ENCODE measurements at regions not wholly inside any gene's neighbourhood (a gene's known extent, or its start where the extent isn't known, plus 50 kb on each side); places are given as distances from the start of the nearest gene placed in this dataset.

DNA sequence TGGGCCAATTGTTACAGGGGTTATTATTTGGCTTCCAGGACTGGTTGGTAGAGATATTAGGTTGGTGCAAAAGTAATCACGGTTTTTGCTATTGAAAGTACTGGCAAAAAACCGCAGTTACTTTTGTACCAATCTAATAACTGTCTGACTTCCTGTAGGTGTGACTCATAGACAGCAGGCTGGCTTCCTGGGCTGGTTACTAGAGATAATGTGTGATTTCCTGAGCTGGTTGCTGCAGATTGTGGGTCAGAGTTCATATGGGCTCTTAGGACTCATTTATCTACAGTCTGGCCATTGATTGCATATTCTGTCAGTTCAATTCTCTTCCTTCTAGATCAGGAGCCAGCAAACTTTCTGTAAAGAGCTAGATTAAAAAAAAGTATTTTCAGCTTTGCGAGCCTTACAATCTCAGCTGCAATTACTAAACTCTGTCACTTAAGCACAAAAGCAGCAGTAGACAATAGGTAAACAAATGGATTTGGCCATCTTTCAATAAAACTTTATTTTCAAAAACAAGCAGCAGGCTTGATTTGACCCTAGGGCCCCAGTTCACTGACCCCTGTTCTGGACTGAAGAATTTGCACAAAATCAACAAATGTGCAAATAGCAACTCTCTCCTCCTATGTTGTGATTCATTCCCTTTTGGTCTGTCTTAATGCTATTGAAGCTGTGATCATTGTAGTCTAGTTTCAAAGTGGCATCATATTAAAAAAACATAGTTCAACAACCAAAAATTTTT lies 50.8 kb upstream of the BOD1L1 start:
- H3K27me3 ChIP-seq: no peaks in the 10 kb centered on the region
- H3K27ac ChIP-seq: no peak overlapping the region
- no peaks in the 10 kb centered on the region for H3K4me1 ChIP-seq
- no peaks in the 10 kb centered on the region for H3K36me3 ChIP-seq
- ATAC-seq: no peak
- in situ Hi-C loops (cut with MboI; ENCODE audit: low sequenced_read_pairs in 4 of 4) (no loop called here), intact Hi-C loops (cut with DNase I; ENCODE audit: low total_unique reads) (no loop called here)
- no peak overlapping the region for H3K4me3 ChIP-seq
- no peaks in the 10 kb centered on the region for H3K9me3 ChIP-seq
- no peak for DNase-seq
- TF ChIP-seq POLR2A (IDR thresholded peaks at IDR 0.05): no peak
- TF ChIP-seq, protein P1, sequence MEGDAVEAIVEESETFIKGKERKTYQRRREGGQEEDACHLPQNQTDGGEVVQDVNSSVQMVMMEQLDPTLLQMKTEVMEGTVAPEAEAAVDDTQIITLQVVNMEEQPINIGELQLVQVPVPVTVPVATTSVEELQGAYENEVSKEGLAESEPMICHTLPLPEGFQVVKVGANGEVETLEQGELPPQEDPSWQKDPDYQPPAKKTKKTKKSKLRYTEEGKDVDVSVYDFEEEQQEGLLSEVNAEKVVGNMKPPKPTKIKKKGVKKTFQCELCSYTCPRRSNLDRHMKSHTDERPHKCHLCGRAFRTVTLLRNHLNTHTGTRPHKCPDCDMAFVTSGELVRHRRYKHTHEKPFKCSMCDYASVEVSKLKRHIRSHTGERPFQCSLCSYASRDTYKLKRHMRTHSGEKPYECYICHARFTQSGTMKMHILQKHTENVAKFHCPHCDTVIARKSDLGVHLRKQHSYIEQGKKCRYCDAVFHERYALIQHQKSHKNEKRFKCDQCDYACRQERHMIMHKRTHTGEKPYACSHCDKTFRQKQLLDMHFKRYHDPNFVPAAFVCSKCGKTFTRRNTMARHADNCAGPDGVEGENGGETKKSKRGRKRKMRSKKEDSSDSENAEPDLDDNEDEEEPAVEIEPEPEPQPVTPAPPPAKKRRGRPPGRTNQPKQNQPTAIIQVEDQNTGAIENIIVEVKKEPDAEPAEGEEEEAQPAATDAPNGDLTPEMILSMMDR (IDR thresholded peaks at IDR 0.05 in 4 of 5, conservative IDR thresholded peaks at IDR 0.05 in 1 of 5): no peak

DNA sequence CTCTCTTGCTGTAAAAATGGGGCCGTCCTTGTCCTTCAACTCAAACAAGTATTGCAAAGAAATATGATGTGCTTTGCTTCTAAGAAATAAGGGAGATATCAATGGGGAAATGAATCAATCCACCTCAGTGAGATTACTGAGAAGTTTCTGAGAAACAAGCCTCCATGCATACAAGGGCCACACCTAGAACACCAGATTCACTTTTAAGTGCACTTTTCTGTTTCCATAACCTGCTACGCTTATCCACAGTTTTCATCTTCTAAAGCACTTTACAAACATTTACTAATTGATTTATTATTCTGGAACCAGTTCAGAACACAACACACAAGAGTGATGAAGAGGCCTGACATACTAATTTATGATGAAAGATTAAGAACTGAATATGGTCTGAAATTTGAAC lies 54.0 kb upstream of the BOD1L1 start:
- no peak overlapping the region for H3K27ac ChIP-seq
- in situ Hi-C loops (cut with MboI; ENCODE audit: low sequenced_read_pairs in 4 of 4): no loop called here

DNA sequence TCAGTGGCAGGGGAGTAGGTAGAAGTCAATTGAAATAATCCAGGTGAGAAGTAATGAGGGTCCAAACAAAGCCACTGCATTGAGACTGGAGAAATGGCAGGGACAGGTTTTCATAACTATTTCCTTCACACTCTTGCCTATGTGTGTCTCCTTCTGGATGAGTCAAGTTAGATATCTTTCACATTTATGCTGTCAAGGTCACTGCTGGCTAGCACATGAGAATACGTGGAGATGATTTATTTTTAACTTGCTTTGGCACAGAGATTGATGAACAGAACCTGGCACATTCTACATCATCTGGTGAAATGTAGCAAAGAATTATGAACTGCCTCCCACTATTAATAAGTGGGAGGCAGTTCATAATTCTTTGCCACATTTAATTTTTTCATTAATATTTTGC lies 66.7 kb upstream of the BOD1L1 start:
- no peak for ATAC-seq
- no peak for TF ChIP-seq POLR2A (IDR thresholded peaks at IDR 0.05)
- TF ChIP-seq, protein P1 (IDR thresholded peaks at IDR 0.05 in 4 of 5, conservative IDR thresholded peaks at IDR 0.05 in 1 of 5): no peak
- Histone ChIP-seq H3K4me3 (no peak overlapping the region), H3K27me3 (no peaks in the 10 kb centered on the region), H3K4me1 (no peaks in the 10 kb centered on the region), H3K9me3 (no peaks in the 10 kb centered on the region), H3K36me3 (no peaks in the 10 kb centered on the region), H3K27ac (no peak overlapping the region)
- intact Hi-C loops (cut with DNase I; ENCODE audit: low total_unique reads) (no loop called here), in situ Hi-C loops (cut with MboI; ENCODE audit: low sequenced_read_pairs in 4 of 4) (no loop called here)
- DNase-seq: no peak

More for the DNA sequence above, 54.0 kb upstream of the BOD1L1 start:
- intact Hi-C loops (cut with DNase I; ENCODE audit: low total_unique reads): no loop called here
- no peak for DNase-seq
- H3K4me1 ChIP-seq: no peaks in the 10 kb centered on the region
- no peaks in the 10 kb centered on the region for H3K36me3 ChIP-seq
- no peak for ATAC-seq
- no peaks in the 10 kb centered on the region for H3K27me3 ChIP-seq
- H3K9me3 ChIP-seq: no peaks in the 10 kb centered on the region
- TF ChIP-seq POLR2A (IDR thresholded peaks at IDR 0.05): no peak
- TF ChIP-seq, protein P1 (IDR thresholded peaks at IDR 0.05 in 4 of 5, conservative IDR thresholded peaks at IDR 0.05 in 1 of 5): no peak
- no peak overlapping the region for H3K4me3 ChIP-seq

DNA sequence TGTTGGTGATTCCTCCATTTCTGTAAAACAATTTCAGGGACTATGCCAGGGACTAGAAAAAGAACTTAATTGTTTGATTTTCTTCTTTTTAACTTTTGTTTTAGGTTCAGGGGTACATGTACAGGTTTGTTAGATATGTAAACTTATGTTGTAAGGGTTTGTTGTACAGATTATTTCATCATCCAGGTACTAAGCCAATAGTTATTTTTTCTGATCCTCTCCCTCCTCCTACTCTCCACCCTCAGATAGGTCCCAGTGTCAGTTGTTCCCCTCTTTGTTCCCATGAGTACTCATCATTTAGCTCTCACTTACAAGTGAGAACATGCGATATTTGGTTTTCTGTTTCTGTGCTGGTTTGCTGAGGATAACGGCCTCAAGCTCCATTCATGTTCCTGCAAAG lies 70.8 kb upstream of the BOD1L1 start:
- ATAC-seq (no peak), DNase-seq (no peak)
- Histone ChIP-seq H3K27ac (no peak overlapping the region), H3K4me1 (no peaks in the 10 kb centered on the region), H3K9me3 (no peaks in the 10 kb centered on the region), H3K4me3 (no peak overlapping the region), H3K27me3 (no peaks in the 10 kb centered on the region), H3K36me3 (no peaks in the 10 kb centered on the region)
- in situ Hi-C loops (cut with MboI; ENCODE audit: low sequenced_read_pairs in 4 of 4): no loop called here
- intact Hi-C loops (cut with DNase I; ENCODE audit: low total_unique reads): no loop called here
- TF ChIP-seq, protein P1 (IDR thresholded peaks at IDR 0.05 in 4 of 5, conservative IDR thresholded peaks at IDR 0.05 in 1 of 5): no peak
- no peak for TF ChIP-seq POLR2A (IDR thresholded peaks at IDR 0.05)

Data from gastrocnemius medialis (tissue), 4 donors.